GM13977 (cell line): ENCODE measurements at regions not wholly inside any gene's neighbourhood (a gene's known extent, or its start where the extent isn't known, plus 50 kb on each side); places are given as distances from the start of the nearest gene placed in this dataset.
A peak's percentile ranks its signal among the peaks of the same experiment; 100 is the strongest.

Experiments used
- DNase-seq: peaks from one replicate; pipeline ENCODE4 v3.0.0; 2012; ENCODE audit warnings: low spot score
- CTCF ChIP-seq: IDR thresholded peaks from 2 replicates; pipeline ENCODE4 v1.5.1; 2012; ENCODE audit warnings: mild to moderate bottlenecking, control low read depth; ENCODE audit not compliant: insufficient read depth; ENCODE audit errors: extremely low read depth, missing control alignments
- in situ Hi-C: fragments of 300-500 bp; cut with MboI; formaldehyde crosslinking; loops from one replicate; pipeline ENCODE4 v1.12.0; 2022; ENCODE audit warnings: low sequenced_read_pairs, low pct_unique_long_range_greater_than_20kb, mixed read lengths, inconsistent platforms; ENCODE audit not compliant: unreplicated experiment

- in situ Hi-C loops, result no loop called here
- no peak for DNase-seq
- no peak for TF ChIP-seq CTCF
Observed at GRCh38 chrX:25196221-25196620, 180.5 kb upstream of the ARX start.

GRCh38 chrX:25191403-25191802 lies 175.6 kb upstream of the ARX start:
- peak; percentile 4 for TF ChIP-seq CTCF
- in situ Hi-C loops, result no loop called here
- DNase-seq, result no peak

- no peak for DNase-seq
- in situ Hi-C loops, result no loop called here
- TF ChIP-seq CTCF, result no peak
Observed at GRCh38 chrX:25181775-25182174, 166.0 kb upstream of the ARX start.

- DNase-seq, result no peak
- no peak for TF ChIP-seq CTCF
- in situ Hi-C loops, result no loop called here
Observed at GRCh38 chrX:25180242-25180641, 164.5 kb upstream of the ARX start.

- DNase-seq, result no peak
- in situ Hi-C loops, result no loop called here
- TF ChIP-seq CTCF, result no peak
Observed at GRCh38 chrX:25178555-25178954, 162.8 kb upstream of the ARX start.

GRCh38 chrX:25175743-25176142 lies 160.0 kb upstream of the ARX start:
- in situ Hi-C loops, result no loop called here
- no peak for TF ChIP-seq CTCF
- no peak for DNase-seq

- in situ Hi-C loops, result no loop called here
- TF ChIP-seq CTCF, result no peak
- DNase-seq, result no peak
Observed at GRCh38 chrX:25175171-25175570, 159.4 kb upstream of the ARX start.
